ENCODE measurements at regions not wholly inside any gene's neighbourhood (a gene's known extent, or its start where the extent isn't known, plus 50 kb on each side); places are given as distances from the start of the nearest gene placed in this dataset.

DNA sequence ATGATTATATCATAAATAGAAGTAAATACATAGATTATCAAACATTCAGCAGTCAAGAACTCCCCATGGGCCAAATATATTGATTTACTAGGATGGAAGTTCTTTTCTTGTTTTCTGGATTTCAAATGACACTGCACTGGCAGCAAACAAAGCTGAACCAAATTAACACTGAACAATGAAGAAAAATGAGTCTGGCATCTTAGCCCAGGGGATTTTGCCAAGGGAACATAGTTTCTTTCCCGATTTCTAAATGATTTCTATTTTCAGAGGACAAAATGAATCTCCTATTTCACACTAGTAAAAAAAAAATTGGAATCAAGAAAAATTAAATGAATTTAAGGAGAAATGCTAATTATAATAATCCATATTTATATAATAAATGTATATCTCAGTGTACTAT lies 116.9 kb upstream of the FAM174A start:
- no peak overlapping the region for H2BK120ac ChIP-seq (replicated peaks; ENCODE audit: low read depth, low read length)
- TF ChIP-seq ATF2 (IDR thresholded peaks at IDR 0.05; ENCODE audit: low read length) (no peak), CBX8 (IDR thresholded peaks at IDR 0.05; ENCODE audit: borderline replicate concordance, low read depth, low read length) (no peak), SRF (IDR thresholded peaks at IDR 0.05; ENCODE audit: low read depth, low read length) (no peak), GABPA (IDR thresholded peaks at IDR 0.05; ENCODE audit: borderline replicate concordance, insufficient read depth, low read length) (no peak), RFX5 (IDR thresholded peaks at IDR 0.05; ENCODE audit: borderline replicate concordance, low read depth, low read length) (no peak), BCL11A (IDR thresholded peaks at IDR 0.05; ENCODE audit: low read depth in 2 of 2, low read length in 2 of 2) (no peak), YY1 (IDR thresholded peaks at IDR 0.05; ENCODE audit: low read depth, low read length) (no peak), POLR2AphosphoS5 (IDR thresholded peaks at IDR 0.05; ENCODE audit: low read depth, low read length) (no peak), GTF2F1 (IDR thresholded peaks at IDR 0.05; ENCODE audit: borderline replicate concordance, low read depth, low read length) (no peak), SAP30 (IDR thresholded peaks at IDR 0.05; ENCODE audit: insufficient read depth, insufficient replicate concordance, low read length) (no peak)
- no peak overlapping the region for H3K56ac ChIP-seq (replicated peaks; ENCODE audit: insufficient read length, low read depth, low read length)
- H2AK5ac ChIP-seq (ENCODE audit: low read depth, low read length) = no peak overlapping the region
- no peaks in the 10 kb centered on the region for H3K79me2 ChIP-seq (ENCODE audit: control insufficient read depth in 1 of 2, insufficient read depth in 2 of 2, low read length in 2 of 2)
- H2BK12ac ChIP-seq (ENCODE audit: low read depth, low read length) = no peak overlapping the region
- H3K36me3 ChIP-seq (ENCODE audit: control insufficient read depth in 2 of 4, insufficient read depth in 4 of 4, low read length in 3 of 4) = peaks cover 0 to 1% (median 0%) of the 10 kb centered on the region in 4 experiments; a peak in 1 of 8 replicates
- no peak overlapping the region for H4K8ac ChIP-seq (ENCODE audit: extremely low read depth, insufficient read depth, low read length)
- ChIA-PET POLR2A (ENCODE audit: partially characterized antibody) (no interaction called here), CTCF (ENCODE audit: partially characterized antibody) (no interaction called here)
- H2AFZ ChIP-seq (ENCODE audit: low read length) = no peak overlapping the region
- H3K23ac ChIP-seq (ENCODE audit: insufficient read length) = no peak overlapping the region
- H3K14ac ChIP-seq (ENCODE audit: insufficient read length) = no peak overlapping the region
- H4K20me1 ChIP-seq (replicated peaks in 1 of 2; ENCODE audit: control insufficient read depth in 1 of 2, insufficient read depth in 2 of 2, low read length in 2 of 2) = no peaks in the 10 kb centered on the region
- H3K4me1 ChIP-seq (replicated peaks in 1 of 4; ENCODE audit: control insufficient read depth in 3 of 4, insufficient read depth in 4 of 4, low read length in 3 of 4) = no peaks in the 10 kb centered on the region
- H3K4me3 ChIP-seq (ENCODE audit: extremely low read depth in 1 of 4, insufficient read depth in 2 of 4, low read depth in 3 of 4, low read length in 4 of 4) = no peak overlapping the region
- DNase-seq (ENCODE audit: low read depth in 1 of 2, low spot score in 2 of 2) (no peak), FAIRE-seq (no peak)
- peaks cover 4 to 5% of the 10 kb centered on the region in 2 experiments; a peak in 2 of 4 replicates for H3K9me3 ChIP-seq (ENCODE audit: insufficient read depth in 2 of 2, low read depth in 1 of 2, low read length in 1 of 2)
- H3K18ac ChIP-seq (ENCODE audit: extremely low read depth, low read length) = no peak overlapping the region
- no peak overlapping the region for H2BK20ac ChIP-seq (ENCODE audit: low read length)
- no peak overlapping the region for H3K27ac ChIP-seq (ENCODE audit: low read depth, low read length)
- no peak overlapping the region for H2BK15ac ChIP-seq (ENCODE audit: low read length)
- H3K9ac ChIP-seq (replicated peaks in 1 of 4; ENCODE audit: extremely low read depth in 1 of 4, low read depth in 3 of 4, low read length in 3 of 4) = no peak overlapping the region
- no peak overlapping the region for H4K5ac ChIP-seq (ENCODE audit: insufficient read length, low read depth, low read length)
- WGBS, 2 experiments (ENCODE audit: extremely low coverage in 1 of 2, insufficient coverage in 1 of 2, insufficient read length in 1 of 2, insufficient replicate concordance in 2 of 2, low coverage in 1 of 2, low lambda C conversion rate in 2 of 2, missing lambda C conversion rate in 1 of 2) = 85% methylated on average over 1 of the region's 1 CpG; no CpG with 5 or more reads in 1 of the 2 experiments
- H2BK5ac ChIP-seq (ENCODE audit: low read depth, low read length) = no peak overlapping the region
- H4K91ac ChIP-seq (replicated peaks; ENCODE audit: insufficient read length, low read length) = no peak overlapping the region
- H3K23me2 ChIP-seq (ENCODE audit: low read depth, low read length) = no peaks in the 10 kb centered on the region
- no peak overlapping the region for H3K4me2 ChIP-seq (ENCODE audit: insufficient read depth in 1 of 2, low read depth in 2 of 2, low read length in 2 of 2)
- no peak overlapping the region for H3K4ac ChIP-seq (replicated peaks; ENCODE audit: insufficient read length, low read depth, low read length)
- H3K27me3 ChIP-seq (replicated peaks in 1 of 4; ENCODE audit: control insufficient read depth in 3 of 4, extremely low read depth in 1 of 4, insufficient read depth in 3 of 4, low read length in 3 of 4) = no peaks in the 10 kb centered on the region
- no peaks in the 10 kb centered on the region for H3K79me1 ChIP-seq (ENCODE audit: low read depth, low read length)

All from H1 (cell line).